DND-41 (cell line): ENCODE measurements at regions not wholly inside any gene's neighbourhood (a gene's known extent, or its start where the extent isn't known, plus 50 kb on each side); places are given as distances from the start of the nearest gene placed in this dataset.

Experiments used
- CTCF ChIP-seq: IDR thresholded peaks from 2 replicates; pipeline ENCODE4 v1.5.1; 2012; ENCODE audit warnings: borderline replicate concordance, low read length, moderate library complexity, mild to moderate bottlenecking; ENCODE audit not compliant: poor library complexity, severe bottlenecking; ENCODE audit errors: extremely low read depth
- EZH2 ChIP-seq: IDR thresholded peaks from 3 replicates; pipeline ENCODE4 v1.6.1; 2012; ENCODE audit warnings: borderline replicate concordance, low read depth, mild to moderate bottlenecking, moderate library complexity, low read length, inconsistent platforms; ENCODE audit not compliant: severe bottlenecking

- TF ChIP-seq CTCF (no peak), EZH2 (no peak)
These were observed 62.1 kb downstream of the ING1 start for GRCh38 chr13:110775576-110775975.
